OCI-LY1 (cell line): ENCODE measurements at regions not wholly inside any gene's neighbourhood (a gene's known extent, or its start where the extent isn't known, plus 50 kb on each side); places are given as distances from the start of the nearest gene placed in this dataset.

Experiments
- H2AFZ ChIP-seq: fragments of 200-600 bp; sonication (generic), shearing (Covaris generic); 2 replicates; pipeline ENCODE4 v1.6.0; 2014; ENCODE audit warnings: antibody characterized with exemption, mild to moderate bottlenecking, low read length
- H3F3A ChIP-seq: fragments of 200-600 bp; sonication (generic), shearing (Covaris generic); 2 replicates; pipeline ENCODE4 v1.6.0; 2014; ENCODE audit warnings: mild to moderate bottlenecking, antibody characterized with exemption, low read length, moderate library complexity; ENCODE audit not compliant: insufficient read depth
- H3K27ac ChIP-seq: fragments of 200-600 bp; sonication (generic); 2 replicates; pipeline ENCODE4 v1.5.1; 2014; ENCODE audit warnings: low read length, mixed run types, mild to moderate bottlenecking, low read depth; ENCODE audit not compliant: poor library complexity, severe bottlenecking
- H3K27me3 ChIP-seq: fragments of 200-600 bp; sonication (generic); 2 replicates; pipeline ENCODE4 v1.6.0; 2014; ENCODE audit warnings: antibody characterized with exemption, mild to moderate bottlenecking, low read length, moderate library complexity; ENCODE audit not compliant: insufficient read depth
- H3K36me3 ChIP-seq: fragments of 200-600 bp; sonication (generic); 2 replicates; pipeline ENCODE4 v1.6.1; 2014; ENCODE audit warnings: mild to moderate bottlenecking, antibody characterized with exemption, low read length, moderate library complexity, mixed read lengths; ENCODE audit not compliant: insufficient read depth
- H3K4me1 ChIP-seq: fragments of 200-600 bp; sonication (generic); 2 replicates; pipeline ENCODE4 v1.5.1; 2014; ENCODE audit warnings: mild to moderate bottlenecking, low read length, moderate library complexity; ENCODE audit not compliant: insufficient read depth, severe bottlenecking
- H3K4me2 ChIP-seq: fragments of 200-600 bp; sonication (generic), shearing (Covaris generic); 2 replicates; pipeline ENCODE4 v1.6.1; 2014; ENCODE audit warnings: low read length
- H3K4me3 ChIP-seq: fragments of 200-600 bp; sonication (generic); 2 replicates; pipeline ENCODE4 v1.5.1; 2014; ENCODE audit warnings: low read length, low read depth, mild to moderate bottlenecking, mixed read lengths; ENCODE audit not compliant: poor library complexity, severe bottlenecking
- H3K79me2 ChIP-seq: fragments of 200-600 bp; shearing (Covaris generic); 2 replicates; pipeline ENCODE4 v1.6.1; 2016; ENCODE audit warnings: mixed run types, low read length, mixed read lengths; ENCODE audit not compliant: insufficient read depth
- H3K9ac ChIP-seq: fragments of 200-600 bp; sonication (generic), shearing (Covaris generic); 2 replicates; pipeline ENCODE4 v1.6.1; 2014; ENCODE audit warnings: mild to moderate bottlenecking, low read length, mixed read lengths
- H3K9me2 ChIP-seq: fragments of 200-600 bp; sonication (generic), shearing (Covaris generic); 2 replicates; pipeline ENCODE4 v1.6.1; 2014; ENCODE audit warnings: low read depth, mild to moderate bottlenecking, low read length, mixed read lengths
- H3K9me3 ChIP-seq: fragments of 200-600 bp; shearing (Covaris generic); 2 replicates; pipeline ENCODE4 v1.6.1; 2014; ENCODE audit warnings: low read length, mixed read lengths
- H4K20me1 ChIP-seq: fragments of 200-600 bp; sonication (generic), shearing (Covaris generic); 2 replicates; pipeline ENCODE4 v1.6.0; 2016; ENCODE audit warnings: mild to moderate bottlenecking, low read length; ENCODE audit not compliant: insufficient read depth
- CTCF ChIP-seq: fragments of 200-600 bp; sonication (generic), shearing (Covaris generic); IDR thresholded peaks from 2 replicates; pipeline ENCODE4 v1.5.1; 2017; ENCODE audit warnings: mild to moderate bottlenecking, antibody characterized with exemption, low read length, moderate library complexity, mixed read lengths
- EZH2 ChIP-seq: fragments of 200-600 bp; sonication (generic), shearing (Covaris generic); IDR thresholded peaks from 2 replicates; pipeline ENCODE4 v1.8.0; 2017; ENCODE audit warnings: borderline replicate concordance, mixed run types, mild to moderate bottlenecking, antibody characterized with exemption, low read length, moderate library complexity, mixed read lengths

- no peak overlapping the region for H3K4me2 ChIP-seq
- no peak for TF ChIP-seq CTCF
- no peak for TF ChIP-seq EZH2
- no peaks in the 10 kb centered on the region for H3K27me3 ChIP-seq
- H3K27ac ChIP-seq = no peak overlapping the region
- H3K9me2 ChIP-seq = no peaks in the 10 kb centered on the region
- no peaks in the 10 kb centered on the region for H3K4me1 ChIP-seq
- H3K9me3 ChIP-seq = no peaks in the 10 kb centered on the region
- H2AFZ ChIP-seq = no peak overlapping the region
- no peaks in the 10 kb centered on the region for H4K20me1 ChIP-seq
- H3K4me3 ChIP-seq = no peak overlapping the region
- H3K79me2 ChIP-seq = no peaks in the 10 kb centered on the region
- H3K36me3 ChIP-seq = no peaks in the 10 kb centered on the region
- no peak overlapping the region for H3K9ac ChIP-seq
- no peaks in the 10 kb centered on the region for H3F3A ChIP-seq
Observed at GRCh38 chr9:80679916-80680315, 1009.4 kb downstream of the TLE1 start.

GRCh38 chr9:80678906-80679305 is 1010.4 kb downstream of the TLE1 start:
- no peak overlapping the region for H3K27ac ChIP-seq
- H2AFZ ChIP-seq = no peak overlapping the region
- H4K20me1 ChIP-seq = no peaks in the 10 kb centered on the region
- H3K9me3 ChIP-seq = no peaks in the 10 kb centered on the region
- no peaks in the 10 kb centered on the region for H3K27me3 ChIP-seq
- no peaks in the 10 kb centered on the region for H3K79me2 ChIP-seq
- no peak overlapping the region for H3K4me3 ChIP-seq
- no peak for TF ChIP-seq EZH2
- no peak for TF ChIP-seq CTCF
- no peaks in the 10 kb centered on the region for H3K4me1 ChIP-seq
- no peaks in the 10 kb centered on the region for H3K9me2 ChIP-seq
- H3F3A ChIP-seq = no peaks in the 10 kb centered on the region
- H3K9ac ChIP-seq = no peak overlapping the region
- H3K36me3 ChIP-seq = no peaks in the 10 kb centered on the region
- no peak overlapping the region for H3K4me2 ChIP-seq

- Histone ChIP-seq H3K9ac (no peak overlapping the region), H3K4me2 (no peak overlapping the region), H2AFZ (no peak overlapping the region), H3F3A (no peaks in the 10 kb centered on the region), H3K79me2 (no peaks in the 10 kb centered on the region), H3K27ac (no peak overlapping the region), H3K9me2 (no peaks in the 10 kb centered on the region), H4K20me1 (no peaks in the 10 kb centered on the region), H3K36me3 (no peaks in the 10 kb centered on the region), H3K27me3 (no peaks in the 10 kb centered on the region), H3K4me1 (no peaks in the 10 kb centered on the region), H3K4me3 (no peak overlapping the region), H3K9me3 (no peaks in the 10 kb centered on the region)
- TF ChIP-seq EZH2 (no peak), CTCF (no peak)
Observed at GRCh38 chr9:80673496-80673895, 1015.9 kb downstream of the TLE1 start.
